RWPE1 (cell line): ENCODE measurements at regions not wholly inside any gene's neighbourhood (a gene's known extent, or its start where the extent isn't known, plus 50 kb on each side); places are given as distances from the start of the nearest gene placed in this dataset.

Experiments used
- CTCF ChIA-PET: fragments of 350-600 bp; sonication (Branson Sonifier 250); formaldehyde crosslinking; extraction: SDS; loops from one replicate; lab custom pipeline; 2021; lab: Yijun Ruan, JAX
- POLR2A ChIA-PET: fragments of 400-600 bp; formaldehyde crosslinking; extraction: SDS; loops from one replicate; lab custom pipeline; 2020; ENCODE audit warnings: antibody characterized with exemption; ENCODE audit not compliant: low non-redundant PET; lab: Yijun Ruan, JAX
- DNase-seq: peaks from one replicate; pipeline ENCODE4 v3.0.0; 2012; ENCODE audit warnings: low spot score
- H3K27ac ChIP-seq: fragments of 450-650 bp; 2 replicates; pipeline ENCODE4 v1.5.1; 2017
- TF ChIP-seq, protein P1 (sequence below): fragments of 450-650 bp; conservative IDR thresholded peaks from 2 replicates; pipeline ENCODE4 v1.5.1; 2017; ENCODE audit warnings: low read depth, mild to moderate bottlenecking

- no peak for DNase-seq
- CTCF ChIA-PET = interaction anchor here (0.7 kb wide), 2 partner anchors 195 to 1055 kb away, joined by 3 to 4 read pairs; no protein-coding TSS in a partner anchor
These were observed 122.1 kb upstream of the TMEM108 start for GRCh38 chr3:132916096-132916495.

GRCh38 chr3:132912416-132912753 lies 125.8 kb upstream of the TMEM108 start:
- TF ChIP-seq, protein P1, sequence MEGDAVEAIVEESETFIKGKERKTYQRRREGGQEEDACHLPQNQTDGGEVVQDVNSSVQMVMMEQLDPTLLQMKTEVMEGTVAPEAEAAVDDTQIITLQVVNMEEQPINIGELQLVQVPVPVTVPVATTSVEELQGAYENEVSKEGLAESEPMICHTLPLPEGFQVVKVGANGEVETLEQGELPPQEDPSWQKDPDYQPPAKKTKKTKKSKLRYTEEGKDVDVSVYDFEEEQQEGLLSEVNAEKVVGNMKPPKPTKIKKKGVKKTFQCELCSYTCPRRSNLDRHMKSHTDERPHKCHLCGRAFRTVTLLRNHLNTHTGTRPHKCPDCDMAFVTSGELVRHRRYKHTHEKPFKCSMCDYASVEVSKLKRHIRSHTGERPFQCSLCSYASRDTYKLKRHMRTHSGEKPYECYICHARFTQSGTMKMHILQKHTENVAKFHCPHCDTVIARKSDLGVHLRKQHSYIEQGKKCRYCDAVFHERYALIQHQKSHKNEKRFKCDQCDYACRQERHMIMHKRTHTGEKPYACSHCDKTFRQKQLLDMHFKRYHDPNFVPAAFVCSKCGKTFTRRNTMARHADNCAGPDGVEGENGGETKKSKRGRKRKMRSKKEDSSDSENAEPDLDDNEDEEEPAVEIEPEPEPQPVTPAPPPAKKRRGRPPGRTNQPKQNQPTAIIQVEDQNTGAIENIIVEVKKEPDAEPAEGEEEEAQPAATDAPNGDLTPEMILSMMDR = no peak
- H3K27ac ChIP-seq = no peak overlapping the region
- DNase-seq = no peak
- POLR2A ChIA-PET = no interaction called here
- CTCF ChIA-PET = interaction anchor here (0.6 kb wide), 1 partner anchor 1483 kb away, joined by 4 read pairs; no protein-coding TSS in a partner anchor

More at GRCh38 chr3:132916096-132916495, 122.1 kb upstream of the TMEM108 start:
- TF ChIP-seq, protein P1 = no peak
- POLR2A ChIA-PET = no interaction called here
- H3K27ac ChIP-seq = no peak overlapping the region

DNA sequence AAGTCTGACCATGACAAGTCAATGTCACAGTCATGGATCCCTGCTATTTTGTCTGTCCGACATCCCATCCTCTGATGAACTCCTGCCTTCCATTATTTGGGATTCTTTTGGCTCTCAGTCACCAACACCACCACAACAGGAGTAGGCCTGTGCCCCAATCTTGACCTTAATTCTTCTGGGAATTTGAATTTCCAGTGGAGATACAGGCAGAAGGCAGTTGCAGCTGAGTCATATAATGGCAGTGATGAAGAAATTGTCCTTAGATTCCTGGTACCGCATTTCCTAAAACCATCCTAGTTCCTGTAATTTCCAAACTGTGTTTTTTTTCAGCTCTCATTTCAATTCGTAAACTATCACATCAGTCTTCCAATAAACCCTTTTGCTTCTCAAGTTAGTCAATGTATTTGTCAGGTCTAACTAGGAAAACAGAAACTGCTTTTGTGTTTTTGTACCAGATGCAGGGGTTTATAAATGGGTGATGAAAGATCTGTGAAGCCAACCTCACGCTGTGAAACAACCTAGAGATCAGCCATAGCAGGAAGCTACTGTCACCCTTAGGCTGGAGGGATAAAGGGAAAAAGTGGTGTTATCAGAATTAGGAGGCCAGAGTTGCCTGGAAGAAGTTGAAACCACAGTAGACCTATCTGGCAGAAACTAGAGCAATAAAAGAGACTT lies 126.3 kb upstream of the TMEM108 start:
- CTCF ChIA-PET = interaction anchor here (0.6 kb wide), 2 partner anchors 23 to 1482 kb away, joined by 3 to 4 read pairs; no protein-coding TSS in a partner anchor
- DNase-seq = no peak

GRCh38 chr3:132907293-132907692 lies 130.9 kb upstream of the TMEM108 start:
- H3K27ac ChIP-seq = no peak overlapping the region
- CTCF ChIA-PET = no interaction called here

More for the DNA sequence above, 126.3 kb upstream of the TMEM108 start:
- H3K27ac ChIP-seq = no peak overlapping the region
- POLR2A ChIA-PET = no interaction called here
- TF ChIP-seq, protein P1 = no peak

DNA sequence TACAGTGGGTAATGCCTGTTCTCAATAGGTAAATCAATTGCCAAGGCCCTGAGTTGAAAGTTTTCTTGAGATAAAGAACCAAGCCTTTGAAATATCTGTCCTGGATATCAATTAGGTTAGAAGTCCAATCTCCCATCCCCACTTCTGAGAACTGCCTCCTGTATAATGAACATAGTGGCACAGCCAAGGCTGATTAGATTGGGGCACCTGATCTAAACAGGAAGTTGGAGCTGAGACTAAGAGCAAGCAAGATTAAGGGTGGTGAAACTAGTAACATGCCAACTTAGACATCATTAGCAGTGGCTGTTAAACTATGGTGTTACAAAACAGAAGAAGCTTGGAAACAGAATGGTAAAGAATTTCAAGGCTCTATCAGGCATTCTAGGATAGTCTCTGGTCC lies 137.7 kb upstream of the TMEM108 start:
- ChIA-PET CTCF (interaction anchor here (0.7 kb wide), 1 partner anchor 1976 kb away, joined by 3 read pairs; no protein-coding TSS in a partner anchor), POLR2A (no interaction called here)
- TF ChIP-seq, protein P1 = no peak
- no peak overlapping the region for H3K27ac ChIP-seq
- DNase-seq = no peak

More at GRCh38 chr3:132907293-132907692, 130.9 kb upstream of the TMEM108 start:
- DNase-seq = no peak
- POLR2A ChIA-PET = no interaction called here
- TF ChIP-seq, protein P1 = no peak

DNA sequence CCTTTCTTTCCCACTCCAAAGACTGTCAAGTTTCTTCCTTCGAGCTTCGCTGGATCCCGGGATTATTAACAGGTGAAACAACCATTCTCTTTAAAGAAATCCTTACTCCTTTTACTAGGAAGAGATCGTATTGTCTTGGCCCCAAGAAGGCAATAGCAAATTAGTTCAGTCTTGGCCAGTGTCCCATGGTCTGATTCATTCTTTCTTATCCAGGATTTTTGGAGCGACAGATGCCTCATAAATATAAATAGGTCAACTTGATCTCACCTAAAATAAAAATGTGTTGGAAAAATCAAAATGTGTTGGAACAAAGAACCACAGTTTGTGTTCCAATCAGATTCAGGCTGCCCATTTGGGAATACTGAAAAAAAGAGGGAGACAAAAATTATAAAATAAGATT lies 140.1 kb upstream of the TMEM108 start:
- TF ChIP-seq, protein P1 = no peak
- DNase-seq = no peak
- POLR2A ChIA-PET = no interaction called here
- CTCF ChIA-PET = interaction anchor here (0.6 kb wide), 2 partner anchors 24 to 475 kb away, joined by 3 read pairs; no protein-coding TSS in a partner anchor
- H3K27ac ChIP-seq = no peak overlapping the region
